Smooth muscle cell (in vitro differentiated cells): ENCODE measurements at regions not wholly inside any gene's neighbourhood (a gene's known extent, or its start where the extent isn't known, plus 50 kb on each side); places are given as distances from the start of the nearest gene placed in this dataset.
A peak's percentile ranks its signal among the peaks of the same experiment; 100 is the strongest.

Source experiments
- DNase-seq: peaks from one replicate; lab custom pipeline; 2025; ENCODE audit not compliant: unreplicated experiment; lab: John Stamatoyannopoulos, UW
- H2AFZ ChIP-seq: fragments of 200-600 bp; sonication (generic); 2 replicates; pipeline ENCODE4 v1.6.0; 2016; ENCODE audit warnings: antibody characterized with exemption, low read depth, mild to moderate bottlenecking
- H3F3A ChIP-seq: fragments of 200-600 bp; sonication (generic); 2 replicates; pipeline ENCODE4 v1.6.0; 2017; ENCODE audit warnings: antibody characterized with exemption, low read depth
- H3K27ac ChIP-seq: fragments of 200-600 bp; sonication (generic); 2 replicates; pipeline ENCODE4 v1.5.1; 2016; ENCODE audit warnings: low read depth, mild to moderate bottlenecking
- H3K27me3 ChIP-seq: fragments of 200-600 bp; sonication (generic); 2 replicates; pipeline ENCODE4 v1.6.1; 2016; ENCODE audit warnings: low read depth, mild to moderate bottlenecking
- H3K36me3 ChIP-seq: fragments of 200-600 bp; sonication (generic); 2 replicates; pipeline ENCODE4 v1.5.1; 2016; ENCODE audit warnings: low read depth
- H3K4me1 ChIP-seq: fragments of 200-600 bp; sonication (generic); 2 replicates; pipeline ENCODE4 v1.5.1; 2016; ENCODE audit warnings: low read depth
- H3K4me2 ChIP-seq: fragments of 200-600 bp; sonication (generic); 2 replicates; pipeline ENCODE4 v1.6.0; 2016; ENCODE audit warnings: mild to moderate bottlenecking
- H3K4me3 ChIP-seq: fragments of 200-600 bp; sonication (generic); 2 replicates; pipeline ENCODE4 v1.5.1; 2016; ENCODE audit warnings: mild to moderate bottlenecking
- H3K79me2 ChIP-seq: fragments of 200-600 bp; sonication (generic); 2 replicates; pipeline ENCODE4 v1.6.0; 2016; ENCODE audit warnings: low read depth, mild to moderate bottlenecking
- H3K9ac ChIP-seq: fragments of 200-600 bp; sonication (generic); 2 replicates; pipeline ENCODE4 v1.6.0; 2016; ENCODE audit warnings: low read depth
- H3K9me3 ChIP-seq: fragments of 200-600 bp; sonication (generic); replicated peaks from 2 replicates; pipeline ENCODE4 v1.5.1; 2016; ENCODE audit warnings: low read depth
- H4K20me1 ChIP-seq: fragments of 200-600 bp; sonication (generic); 2 replicates; pipeline ENCODE4 v1.6.0; 2016; ENCODE audit warnings: low read depth
- WGBS: methylation state at CpG from one replicate; pipeline ENCODE4 v1.1.7; 2016; ENCODE audit warnings: low lambda C conversion rate; 5-methylcytosine and 5-hydroxymethylcytosine counted together
- TF ChIP-seq, protein P1 (sequence below): fragments of 200-600 bp; sonication (generic); IDR thresholded peaks from 2 replicates; pipeline ENCODE4 v1.5.1; 2017; ENCODE audit warnings: borderline replicate concordance, mild to moderate bottlenecking, antibody characterized with exemption; ENCODE audit not compliant: insufficient read depth, poor library complexity, severe bottlenecking

GRCh38 chr1:38623529-38623928 lies 236.0 kb downstream of the RRAGC start:
- Histone ChIP-seq H3K79me2 (no peaks in the 10 kb centered on the region), H3K4me1 (no peaks in the 10 kb centered on the region), H3K27me3 (peaks cover 27% of the 10 kb centered on the region), H4K20me1 (no peaks in the 10 kb centered on the region), H3K9me3 (no peaks in the 10 kb centered on the region), H3K4me2 (no peak overlapping the region), H3K9ac (no peak overlapping the region), H3F3A (no peaks in the 10 kb centered on the region), H3K4me3 (no peak overlapping the region), H3K36me3 (no peaks in the 10 kb centered on the region), H2AFZ (no peak overlapping the region), H3K27ac (no peak overlapping the region)
- no peak for DNase-seq
- TF ChIP-seq, protein P1, sequence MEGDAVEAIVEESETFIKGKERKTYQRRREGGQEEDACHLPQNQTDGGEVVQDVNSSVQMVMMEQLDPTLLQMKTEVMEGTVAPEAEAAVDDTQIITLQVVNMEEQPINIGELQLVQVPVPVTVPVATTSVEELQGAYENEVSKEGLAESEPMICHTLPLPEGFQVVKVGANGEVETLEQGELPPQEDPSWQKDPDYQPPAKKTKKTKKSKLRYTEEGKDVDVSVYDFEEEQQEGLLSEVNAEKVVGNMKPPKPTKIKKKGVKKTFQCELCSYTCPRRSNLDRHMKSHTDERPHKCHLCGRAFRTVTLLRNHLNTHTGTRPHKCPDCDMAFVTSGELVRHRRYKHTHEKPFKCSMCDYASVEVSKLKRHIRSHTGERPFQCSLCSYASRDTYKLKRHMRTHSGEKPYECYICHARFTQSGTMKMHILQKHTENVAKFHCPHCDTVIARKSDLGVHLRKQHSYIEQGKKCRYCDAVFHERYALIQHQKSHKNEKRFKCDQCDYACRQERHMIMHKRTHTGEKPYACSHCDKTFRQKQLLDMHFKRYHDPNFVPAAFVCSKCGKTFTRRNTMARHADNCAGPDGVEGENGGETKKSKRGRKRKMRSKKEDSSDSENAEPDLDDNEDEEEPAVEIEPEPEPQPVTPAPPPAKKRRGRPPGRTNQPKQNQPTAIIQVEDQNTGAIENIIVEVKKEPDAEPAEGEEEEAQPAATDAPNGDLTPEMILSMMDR, result no peak
- 84% methylated on average over 7 of the region's 7 CpGs for WGBS

- H3K27me3 ChIP-seq, result peaks cover 22% of the 10 kb centered on the region
- no peak overlapping the region for H2AFZ ChIP-seq
- H3K27ac ChIP-seq, result no peak overlapping the region
- no peak overlapping the region for H3K4me3 ChIP-seq
- H3K9me3 ChIP-seq, result no peaks in the 10 kb centered on the region
- H3K36me3 ChIP-seq, result no peaks in the 10 kb centered on the region
- H3K4me1 ChIP-seq, result no peaks in the 10 kb centered on the region
- no peaks in the 10 kb centered on the region for H3K79me2 ChIP-seq
- WGBS, result 88% methylated on average over 6 of the region's 6 CpGs
- no peak overlapping the region for H3K4me2 ChIP-seq
- H4K20me1 ChIP-seq, result no peaks in the 10 kb centered on the region
- no peak overlapping the region for H3K9ac ChIP-seq
- DNase-seq, result no peak
- TF ChIP-seq, protein P1, result no peak
- no peaks in the 10 kb centered on the region for H3F3A ChIP-seq
Observed at GRCh38 chr1:38622197-38622596, 237.4 kb downstream of the RRAGC start.

- 52% methylated on average over 3 of the region's 3 CpGs for WGBS
- TF ChIP-seq, protein P1, result no peak
Observed at GRCh38 chr1:38616846-38617245, 242.7 kb downstream of the RRAGC start.

GRCh38 chr1:38615680-38616079 lies 243.9 kb downstream of the RRAGC start:
- Histone ChIP-seq H3K9me3 (no peaks in the 10 kb centered on the region), H2AFZ (no peak overlapping the region), H3K9ac (no peak overlapping the region), H3K27me3 (no peaks in the 10 kb centered on the region), H3K79me2 (no peaks in the 10 kb centered on the region), H3K4me2 (no peak overlapping the region), H3K36me3 (no peaks in the 10 kb centered on the region), H3K27ac (no peak overlapping the region), H3K4me1 (no peaks in the 10 kb centered on the region), H3K4me3 (no peak overlapping the region), H3F3A (no peaks in the 10 kb centered on the region), H4K20me1 (no peaks in the 10 kb centered on the region)
- DNase-seq, result no peak
- TF ChIP-seq, protein P1, result peak; percentile 11
- WGBS, result 85% methylated on average over 1 of the region's 1 CpG

More at GRCh38 chr1:38616846-38617245, 242.7 kb downstream of the RRAGC start:
- DNase-seq, result no peak
- Histone ChIP-seq H3K36me3 (no peaks in the 10 kb centered on the region), H3K9me3 (no peaks in the 10 kb centered on the region), H2AFZ (no peak overlapping the region), H3F3A (no peaks in the 10 kb centered on the region), H3K4me1 (no peaks in the 10 kb centered on the region), H3K9ac (no peak overlapping the region), H3K4me3 (no peak overlapping the region), H3K27me3 (no peaks in the 10 kb centered on the region), H3K4me2 (no peak overlapping the region), H4K20me1 (no peaks in the 10 kb centered on the region), H3K79me2 (no peaks in the 10 kb centered on the region), H3K27ac (no peak overlapping the region)
